ENCODE measurements at regions not wholly inside any gene's neighbourhood (a gene's known extent, or its start where the extent isn't known, plus 50 kb on each side); places are given as distances from the start of the nearest gene placed in this dataset.

GRCh38 chr4:14452001-14452400 lies 550.3 kb upstream of the CPEB2 start:
- Histone ChIP-seq H3K36me3 (ENCODE audit: control insufficient read depth in 4 of 4, insufficient read depth in 3 of 4, low read depth in 1 of 4, low read length in 3 of 4) (no peaks in the 10 kb centered on the region), H3K9ac (ENCODE audit: low read depth in 1 of 2, low read length in 2 of 2) (no peak overlapping the region), H3K27ac (ENCODE audit: low read depth in 1 of 2, low read length in 2 of 2) (no peak overlapping the region), H3K27me3 (ENCODE audit: control insufficient read depth in 4 of 4, insufficient read depth in 4 of 4, low read length in 3 of 4) (peaks cover 0 to 3% (median 0%) of the 10 kb centered on the region in 4 donors), H3K4me3 (ENCODE audit: low read depth in 1 of 3, low read length in 3 of 3) (no peak overlapping the region), H3K9me3 (ENCODE audit: control insufficient read depth in 4 of 4, low read length in 3 of 4) (no peaks in the 10 kb centered on the region), H3K4me1 (ENCODE audit: control insufficient read depth in 4 of 4, insufficient read depth in 4 of 4, low read length in 3 of 4) (no peaks in the 10 kb centered on the region)
- 83% methylated on average over 12 of the region's 12 CpGs for WGBS
- TF ChIP-seq REST (IDR thresholded peaks at IDR 0.05) = no peak
- TF ChIP-seq HNF4G (IDR thresholded peaks at IDR 0.05) = no peak
- no peak for TF ChIP-seq YY1 (IDR thresholded peaks at IDR 0.05)
- TF ChIP-seq FOXA2 (IDR thresholded peaks at IDR 0.05) = no peak
- no peak for TF ChIP-seq EGR1 (IDR thresholded peaks at IDR 0.05; ENCODE audit: low read depth in 2 of 2)
- TF ChIP-seq SP1 (IDR thresholded peaks at IDR 0.05) = no peak
- TF ChIP-seq RAD21 (IDR thresholded peaks at IDR 0.05) = no peak
- no peak for TF ChIP-seq CTCF (IDR thresholded peaks at IDR 0.05; ENCODE audit: low read depth, low read length, missing input control)
- no peak for TF ChIP-seq ZBTB33 (IDR thresholded peaks at IDR 0.05)
- TF ChIP-seq ATF3 (IDR thresholded peaks at IDR 0.05) = no peak
- TF ChIP-seq TAF1 (conservative IDR thresholded peaks at IDR 0.05) = no peak
- no peak for TF ChIP-seq RXRA (IDR thresholded peaks at IDR 0.05)
- TF ChIP-seq NR2F2 (IDR thresholded peaks at IDR 0.05) = no peak
- TF ChIP-seq FOXA1 (IDR thresholded peaks at IDR 0.05) = no peak
- no peak for TF ChIP-seq JUND (IDR thresholded peaks at IDR 0.05)
- TF ChIP-seq HNF4A (conservative IDR thresholded peaks at IDR 0.05) = no peak
- TF ChIP-seq MAX (IDR thresholded peaks at IDR 0.05) = no peak
- no peak for DNase-seq (ENCODE audit: low spot score)

GRCh38 chr4:14452764-14453163 lies 549.5 kb upstream of the CPEB2 start:
- Histone ChIP-seq H3K9me3 (ENCODE audit: control insufficient read depth in 4 of 4, low read length in 3 of 4) (no peaks in the 10 kb centered on the region), H3K4me1 (ENCODE audit: control insufficient read depth in 4 of 4, insufficient read depth in 4 of 4, low read length in 3 of 4) (no peaks in the 10 kb centered on the region), H3K36me3 (ENCODE audit: control insufficient read depth in 4 of 4, insufficient read depth in 3 of 4, low read depth in 1 of 4, low read length in 3 of 4) (no peaks in the 10 kb centered on the region), H3K27me3 (ENCODE audit: control insufficient read depth in 4 of 4, insufficient read depth in 4 of 4, low read length in 3 of 4) (no peaks in the 10 kb centered on the region), H3K4me3 (ENCODE audit: low read depth in 1 of 3, low read length in 3 of 3) (no peak overlapping the region), H3K27ac (ENCODE audit: low read depth in 1 of 2, low read length in 2 of 2) (no peak overlapping the region), H3K9ac (ENCODE audit: low read depth in 1 of 2, low read length in 2 of 2) (no peak overlapping the region)
- 46% methylated on average over 6 of the region's 6 CpGs for WGBS
- no peak for DNase-seq (ENCODE audit: low spot score)
- TF ChIP-seq EGR1 (IDR thresholded peaks at IDR 0.05; ENCODE audit: low read depth in 2 of 2) = no peak
- no peak for TF ChIP-seq ZBTB33 (IDR thresholded peaks at IDR 0.05)
- TF ChIP-seq FOXA1 (IDR thresholded peaks at IDR 0.05) = no peak
- no peak for TF ChIP-seq MAX (IDR thresholded peaks at IDR 0.05)
- TF ChIP-seq HNF4A (conservative IDR thresholded peaks at IDR 0.05) = no peak
- TF ChIP-seq SP1 (IDR thresholded peaks at IDR 0.05) = no peak
- no peak for TF ChIP-seq FOXA2 (IDR thresholded peaks at IDR 0.05)
- no peak for TF ChIP-seq TAF1 (conservative IDR thresholded peaks at IDR 0.05)
- TF ChIP-seq REST (IDR thresholded peaks at IDR 0.05) = no peak
- no peak for TF ChIP-seq GABPA (IDR thresholded peaks at IDR 0.05 in 1 of 2, conservative IDR thresholded peaks at IDR 0.05 in 1 of 2)
- TF ChIP-seq JUND (IDR thresholded peaks at IDR 0.05) = no peak

All from liver (tissue), 8 donors.